Mesenchymal stem cell (in vitro differentiated cells and primary cell): ENCODE measurements at regions not wholly inside any gene's neighbourhood (a gene's known extent, or its start where the extent isn't known, plus 50 kb on each side); places are given as distances from the start of the nearest gene placed in this dataset.

Experiments
- DNase-seq: peaks from one replicate; pipeline ENCODE4 v3.0.0-alpha.2; 2013
- H2AFZ ChIP-seq: one replicate; pipeline ENCODE4 v1.6.1; 2013; ENCODE audit warnings: low read depth, mild to moderate bottlenecking, control low read depth, inconsistent platforms, low read length, moderate library complexity
- H2AK5ac ChIP-seq: 2 replicates; pipeline ENCODE4 v1.6.1; 2013; ENCODE audit warnings: low read length, moderate library complexity, mild to moderate bottlenecking, inconsistent platforms; ENCODE audit not compliant: severe bottlenecking
- H2BK120ac ChIP-seq: one replicate; pipeline ENCODE4 v1.6.1; 2013; ENCODE audit warnings: low read depth, mild to moderate bottlenecking, inconsistent platforms, low read length, moderate library complexity
- H2BK12ac ChIP-seq, 2 experiments: one replicate each; pipeline ENCODE4 v1.6.1; 2013; ENCODE audit warnings: inconsistent platforms in 2 of 2, low read length in 2 of 2, mild to moderate bottlenecking in 2 of 2, moderate library complexity in 2 of 2, control low read depth in 1 of 2
- H2BK15ac ChIP-seq: one replicate; pipeline ENCODE4 v1.6.1; 2013; ENCODE audit warnings: mild to moderate bottlenecking, low read depth, inconsistent platforms; ENCODE audit not compliant: poor library complexity, severe bottlenecking
- H2BK5ac ChIP-seq: 2 replicates; pipeline ENCODE4 v1.6.1; 2013; ENCODE audit warnings: low read depth, mild to moderate bottlenecking, low read length, control low read depth, inconsistent platforms; ENCODE audit not compliant: poor library complexity, severe bottlenecking
- H3K14ac ChIP-seq, 2 experiments: one replicate each; pipeline ENCODE4 v1.6.1; 2013; ENCODE audit warnings: inconsistent platforms in 2 of 2, low read length in 2 of 2, control low read depth in 1 of 2, mild to moderate bottlenecking in 1 of 2, moderate library complexity in 1 of 2
- H3K18ac ChIP-seq, 2 experiments: one replicate each; pipeline ENCODE4 v1.6.1; 2013; ENCODE audit warnings: inconsistent platforms in 2 of 2, low read length in 2 of 2, control low read depth in 1 of 2, low read depth in 1 of 2, mild to moderate bottlenecking in 1 of 2
- H3K23ac ChIP-seq, 2 experiments: one replicate each; pipeline ENCODE4 v1.6.1; 2013; ENCODE audit warnings: inconsistent platforms in 2 of 2, low read length in 2 of 2, mild to moderate bottlenecking in 2 of 2, moderate library complexity in 2 of 2, control low read depth in 1 of 2
- H3K27ac ChIP-seq: 2 replicates; pipeline ENCODE4 v1.5.1; 2013; ENCODE audit warnings: mild to moderate bottlenecking, moderate library complexity, low read length, control low read depth, inconsistent platforms; ENCODE audit not compliant: poor library complexity, severe bottlenecking
- H3K27me3 ChIP-seq, 2 experiments: 2 replicates each; pipeline versions ENCODE4 v1.6.1 to v1.7.0; 2013; ENCODE audit warnings: low read length in 2 of 2, mild to moderate bottlenecking in 2 of 2, moderate library complexity in 2 of 2, control low read depth in 1 of 2, inconsistent platforms in 1 of 2; ENCODE audit not compliant: control insufficient read depth in 1 of 2, insufficient read depth in 1 of 2
- H3K36me3 ChIP-seq, 2 experiments: 2 replicates each; pipeline versions ENCODE4 v1.6.1 to v1.7.0; 2013; ENCODE audit warnings: low read length in 2 of 2, control low read depth in 1 of 2, inconsistent platforms in 1 of 2, low read depth in 1 of 2, mild to moderate bottlenecking in 1 of 2; ENCODE audit not compliant: insufficient read depth in 2 of 2, control insufficient read depth in 1 of 2
- H3K4ac ChIP-seq, 2 experiments: one replicate each; pipeline ENCODE4 v1.6.1; 2013; ENCODE audit warnings: inconsistent platforms in 2 of 2, low read length in 2 of 2, mild to moderate bottlenecking in 2 of 2, moderate library complexity in 2 of 2, control low read depth in 1 of 2, low read depth in 1 of 2
- H3K4me1 ChIP-seq: 2 replicates; pipeline ENCODE4 v1.6.1; 2013; ENCODE audit warnings: low read depth, low read length, control low read depth; ENCODE audit not compliant: control insufficient read depth, insufficient read depth
- H3K4me2 ChIP-seq: 2 replicates; pipeline ENCODE4 v1.6.1; 2013; ENCODE audit warnings: low read length, mild to moderate bottlenecking, inconsistent platforms; ENCODE audit not compliant: poor library complexity, severe bottlenecking
- H3K4me3 ChIP-seq, 2 experiments: 2 replicates each; pipeline versions ENCODE4 v1.5.1 to v1.7.0; 2013; ENCODE audit warnings: low read length in 2 of 2, mild to moderate bottlenecking in 2 of 2, control low read depth in 1 of 2, low read depth in 1 of 2; ENCODE audit not compliant: insufficient read depth in 1 of 2
- H3K79me1 ChIP-seq: replicated peaks from 2 replicates; pipeline ENCODE4 v1.6.1; 2013; ENCODE audit warnings: mild to moderate bottlenecking, control low read depth, low read length, inconsistent platforms; ENCODE audit not compliant: poor library complexity, severe bottlenecking
- H3K9ac ChIP-seq: 2 replicates; pipeline ENCODE4 v1.7.0; 2013; ENCODE audit warnings: mild to moderate bottlenecking, low read length, moderate library complexity
- H3K9me3 ChIP-seq: 2 replicates; pipeline ENCODE4 v1.7.0; 2013; ENCODE audit warnings: mild to moderate bottlenecking, low read length; ENCODE audit not compliant: control insufficient read depth
- H4K8ac ChIP-seq: one replicate; pipeline ENCODE4 v1.6.1; 2013; ENCODE audit warnings: inconsistent platforms, mild to moderate bottlenecking, low read length, moderate library complexity
- H4K91ac ChIP-seq: one replicate; pipeline ENCODE4 v1.6.1; 2013; ENCODE audit warnings: mild to moderate bottlenecking, low read length, inconsistent platforms
- WGBS: methylation state at CpG from one replicate; pipeline ENCODE4 v1.1.7; 2013; ENCODE audit warnings: mixed read lengths; 5-methylcytosine and 5-hydroxymethylcytosine counted together

DNA sequence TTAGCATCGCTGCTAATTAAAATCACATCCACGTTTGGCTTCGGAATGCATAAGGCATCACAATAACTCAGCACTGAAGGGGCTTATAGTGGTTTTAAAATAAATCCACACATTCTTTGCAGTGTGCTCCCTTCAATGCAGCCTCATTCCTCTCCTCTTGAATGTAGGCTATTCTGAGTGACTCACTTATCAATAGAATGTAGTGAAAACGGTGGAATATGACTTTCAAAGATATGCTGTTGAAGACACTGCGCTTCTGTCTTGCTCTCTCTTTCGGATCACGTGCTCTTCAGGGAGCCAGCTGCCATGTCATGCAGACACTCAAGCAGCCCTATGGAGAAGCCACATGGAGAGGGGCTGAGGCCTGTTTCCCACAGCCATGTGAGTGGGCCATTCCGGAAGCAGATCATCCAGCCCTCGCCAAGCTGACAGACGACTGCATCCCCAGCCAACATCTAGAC, 87.4 kb downstream of the CRYGS start:
- H3K36me3 ChIP-seq, result no peaks in the 10 kb centered on the region
- no peak overlapping the region for H2BK12ac ChIP-seq
- H2BK5ac ChIP-seq, result no peak overlapping the region
- H3K4ac ChIP-seq, result no peak overlapping the region
- no peak overlapping the region for H3K4me3 ChIP-seq
- no peak overlapping the region for H3K23ac ChIP-seq
- peaks cover 5% of the 10 kb centered on the region for H3K4me1 ChIP-seq
- H4K8ac ChIP-seq, result no peak overlapping the region
- no peak overlapping the region for H3K27ac ChIP-seq
- no peak overlapping the region for H3K14ac ChIP-seq
- peaks cover 46 to 62% of the 10 kb centered on the region in 2 experiments for H3K27me3 ChIP-seq
- H2BK120ac ChIP-seq, result no peak overlapping the region
- H2AK5ac ChIP-seq, result no peak overlapping the region
- H2AFZ ChIP-seq, result no peak overlapping the region
- no peak overlapping the region for H2BK15ac ChIP-seq
- no peaks in the 10 kb centered on the region for H3K9me3 ChIP-seq
- no peak overlapping the region for H3K9ac ChIP-seq
- no peak for DNase-seq
- H4K91ac ChIP-seq, result no peak overlapping the region
- WGBS, result 91% methylated on average over 9 of the region's 10 CpGs
- H3K79me1 ChIP-seq, result no peaks in the 10 kb centered on the region
- H3K4me2 ChIP-seq, result no peak overlapping the region
- H3K18ac ChIP-seq, result no peak overlapping the region

DNA sequence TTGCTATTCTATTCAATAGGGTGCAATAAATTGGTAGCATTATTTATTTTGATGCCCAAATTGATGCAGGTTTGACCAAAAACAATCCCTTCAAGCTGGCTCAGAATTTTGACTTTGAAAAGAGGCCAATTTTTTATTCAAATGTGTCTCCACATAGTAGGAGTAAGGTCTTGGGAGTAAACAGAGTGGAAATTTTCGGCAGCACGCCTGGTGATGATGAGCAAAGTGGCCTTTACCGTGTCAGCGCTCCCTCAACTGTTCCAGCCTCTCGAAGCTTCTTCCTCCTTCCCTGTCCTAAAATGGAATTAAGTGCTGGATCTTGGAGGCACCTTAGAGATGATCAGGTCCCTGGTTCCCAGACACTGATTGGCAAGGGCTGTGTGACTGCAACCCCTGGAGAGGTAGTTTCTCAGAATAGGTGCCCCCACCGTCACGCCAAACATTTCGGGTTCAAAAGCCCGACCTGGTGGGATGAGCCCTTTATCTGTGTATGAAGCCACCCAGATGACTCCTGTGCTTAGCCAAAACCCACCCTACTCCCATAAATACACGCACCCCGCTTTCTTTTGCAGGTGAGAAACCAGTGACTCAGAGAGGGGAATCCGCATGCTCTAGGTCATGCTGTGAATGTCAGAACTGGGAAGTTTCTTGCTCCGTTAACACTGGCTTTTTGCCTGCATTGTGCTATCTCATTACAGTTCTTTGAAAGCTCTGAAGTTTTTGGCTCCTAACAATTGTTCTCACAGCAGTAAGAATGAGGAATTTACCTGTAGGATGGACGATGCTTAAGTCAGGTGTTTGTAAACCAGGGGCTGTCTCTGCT, 89.1 kb downstream of the CRYGS start:
- peak overlapping the region in 1 of 2 experiments; percentile 32 for H3K18ac ChIP-seq
- WGBS, result 90% methylated on average over 12 of the region's 14 CpGs
- H3K14ac ChIP-seq, result no peak overlapping the region

DNA sequence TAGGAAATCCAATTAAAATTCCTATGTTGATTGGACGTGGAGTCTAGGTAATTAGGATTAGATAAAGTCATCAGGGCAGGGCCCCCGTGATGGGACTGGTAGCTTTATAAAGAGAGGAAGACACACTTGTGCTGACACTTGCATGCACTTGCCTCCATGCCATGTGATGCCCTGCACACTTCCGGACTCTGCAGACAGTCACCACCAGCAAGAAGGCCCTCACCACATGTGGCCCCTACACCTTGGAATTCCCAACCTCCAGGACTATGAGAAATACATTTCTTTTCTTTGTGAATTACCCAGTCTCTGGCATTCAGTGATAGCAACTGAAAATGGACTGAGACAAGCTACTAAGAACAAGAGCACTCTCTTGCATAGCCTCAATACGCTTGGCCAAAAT, 90.6 kb downstream of the CRYGS start:
- no peak overlapping the region for H3K18ac ChIP-seq
- no peak overlapping the region for H2AFZ ChIP-seq
- H4K8ac ChIP-seq, result no peak overlapping the region
- H4K91ac ChIP-seq, result no peak overlapping the region
- no peak overlapping the region for H3K27ac ChIP-seq
- H3K9me3 ChIP-seq, result no peaks in the 10 kb centered on the region
- no peak overlapping the region for H2BK120ac ChIP-seq
- H3K9ac ChIP-seq, result no peak overlapping the region
- no peak overlapping the region for H3K4ac ChIP-seq
- H3K23ac ChIP-seq, result no peak overlapping the region
- no peaks in the 10 kb centered on the region for H3K79me1 ChIP-seq
- H3K14ac ChIP-seq, result no peak overlapping the region
- no peak overlapping the region for H2BK15ac ChIP-seq
- H3K36me3 ChIP-seq, result no peaks in the 10 kb centered on the region
- H3K4me1 ChIP-seq, result peaks cover 5% of the 10 kb centered on the region
- no peak overlapping the region for H2BK5ac ChIP-seq
- H3K4me2 ChIP-seq, result no peak overlapping the region
- H3K27me3 ChIP-seq, result peaks cover 45 to 63% of the 10 kb centered on the region in 2 experiments
- H2AK5ac ChIP-seq, result no peak overlapping the region
- no peak overlapping the region for H3K4me3 ChIP-seq
- DNase-seq, result no peak
- H2BK12ac ChIP-seq, result no peak overlapping the region
- 91% methylated on average over 4 of the region's 4 CpGs for whole genome bisulfite sequencing

More for the DNA sequence above, 89.1 kb downstream of the CRYGS start:
- no peaks in the 10 kb centered on the region for H3K9me3 ChIP-seq
- H3K36me3 ChIP-seq, result no peaks in the 10 kb centered on the region
- no peak overlapping the region for H3K4me2 ChIP-seq
- H3K4ac ChIP-seq, result no peak overlapping the region
- no peak overlapping the region for H4K8ac ChIP-seq
- no peak overlapping the region for H4K91ac ChIP-seq
- peaks cover 53 to 59% of the 10 kb centered on the region in 2 experiments for H3K27me3 ChIP-seq
- H3K27ac ChIP-seq, result no peak overlapping the region
- no peak overlapping the region for H2BK5ac ChIP-seq
- peaks cover 5% of the 10 kb centered on the region for H3K4me1 ChIP-seq
- no peak overlapping the region for H2BK12ac ChIP-seq
- H2BK15ac ChIP-seq, result no peak overlapping the region
- H3K79me1 ChIP-seq, result no peaks in the 10 kb centered on the region
- H3K4me3 ChIP-seq, result no peak overlapping the region
- H2AK5ac ChIP-seq, result no peak overlapping the region
- H2BK120ac ChIP-seq, result no peak overlapping the region
- no peak overlapping the region for H3K23ac ChIP-seq
- no peak for DNase-seq
- H2AFZ ChIP-seq, result no peak overlapping the region
- H3K9ac ChIP-seq, result no peak overlapping the region

DNA sequence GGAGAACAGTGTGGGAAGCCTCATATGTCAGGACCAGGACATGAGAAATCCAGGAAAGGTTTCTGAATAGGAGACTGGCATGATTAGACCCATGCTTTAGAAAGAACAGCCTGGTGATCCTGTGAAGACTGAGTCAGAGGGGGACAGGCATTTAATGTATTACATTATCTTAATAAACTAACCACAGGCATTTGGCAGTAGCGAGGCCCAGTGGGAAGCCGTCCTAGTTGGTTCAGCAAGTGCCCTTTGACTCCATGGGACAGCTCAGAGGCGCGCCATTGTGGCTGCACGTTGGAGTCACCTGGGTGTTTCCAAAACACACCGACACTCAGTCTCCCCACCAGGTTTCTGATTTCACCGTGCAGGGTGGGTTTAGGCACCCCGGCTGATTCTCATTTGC, 90.5 kb upstream of the DGKG start:
- no peaks in the 10 kb centered on the region for H3K9me3 ChIP-seq
- no peaks in the 10 kb centered on the region for H3K36me3 ChIP-seq
- H3K79me1 ChIP-seq, result no peaks in the 10 kb centered on the region
- H3K18ac ChIP-seq, result peak overlapping the region in 1 of 2 experiments; percentile 37
- no peak overlapping the region for H3K27ac ChIP-seq
- H3K14ac ChIP-seq, result no peak overlapping the region
- H3K4me1 ChIP-seq, result peaks cover 5% of the 10 kb centered on the region
- no peak overlapping the region for H4K8ac ChIP-seq
- no peak overlapping the region for H2BK120ac ChIP-seq
- H3K4me3 ChIP-seq, result no peak overlapping the region
- H3K4me2 ChIP-seq, result no peak overlapping the region
- H4K91ac ChIP-seq, result no peak overlapping the region
- no peak overlapping the region for H3K4ac ChIP-seq
- no peak overlapping the region for H3K9ac ChIP-seq
- H2AK5ac ChIP-seq, result no peak overlapping the region
- no peak overlapping the region for H3K23ac ChIP-seq
- no peak overlapping the region for H2AFZ ChIP-seq
- H2BK12ac ChIP-seq, result no peak overlapping the region
- peaks cover 45 to 67% of the 10 kb centered on the region in 2 experiments for H3K27me3 ChIP-seq
- DNase-seq, result peak; percentile 87
- no peak overlapping the region for H2BK15ac ChIP-seq
- H2BK5ac ChIP-seq, result no peak overlapping the region
- WGBS, result 52% methylated on average over 8 of the region's 8 CpGs
